VCaP (cell line): ENCODE measurements at regions not wholly inside any gene's neighbourhood (a gene's known extent, or its start where the extent isn't known, plus 50 kb on each side); places are given as distances from the start of the nearest gene placed in this dataset.

Experiments used
- H3K27ac ChIP-seq: fragments of 450-650 bp; 2 replicates; pipeline ENCODE4 v1.5.1; 2017
- TF ChIP-seq, protein P1 (sequence below): fragments of 450-650 bp; conservative IDR thresholded peaks from 2 replicates; pipeline ENCODE4 v1.5.1; 2017; ENCODE audit warnings: mild to moderate bottlenecking, moderate library complexity

GRCh38 chr9:82313697-82314096 is 325.1 kb downstream of the SPATA31D1 start:
- TF ChIP-seq, protein P1, sequence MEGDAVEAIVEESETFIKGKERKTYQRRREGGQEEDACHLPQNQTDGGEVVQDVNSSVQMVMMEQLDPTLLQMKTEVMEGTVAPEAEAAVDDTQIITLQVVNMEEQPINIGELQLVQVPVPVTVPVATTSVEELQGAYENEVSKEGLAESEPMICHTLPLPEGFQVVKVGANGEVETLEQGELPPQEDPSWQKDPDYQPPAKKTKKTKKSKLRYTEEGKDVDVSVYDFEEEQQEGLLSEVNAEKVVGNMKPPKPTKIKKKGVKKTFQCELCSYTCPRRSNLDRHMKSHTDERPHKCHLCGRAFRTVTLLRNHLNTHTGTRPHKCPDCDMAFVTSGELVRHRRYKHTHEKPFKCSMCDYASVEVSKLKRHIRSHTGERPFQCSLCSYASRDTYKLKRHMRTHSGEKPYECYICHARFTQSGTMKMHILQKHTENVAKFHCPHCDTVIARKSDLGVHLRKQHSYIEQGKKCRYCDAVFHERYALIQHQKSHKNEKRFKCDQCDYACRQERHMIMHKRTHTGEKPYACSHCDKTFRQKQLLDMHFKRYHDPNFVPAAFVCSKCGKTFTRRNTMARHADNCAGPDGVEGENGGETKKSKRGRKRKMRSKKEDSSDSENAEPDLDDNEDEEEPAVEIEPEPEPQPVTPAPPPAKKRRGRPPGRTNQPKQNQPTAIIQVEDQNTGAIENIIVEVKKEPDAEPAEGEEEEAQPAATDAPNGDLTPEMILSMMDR = no peak

GRCh38 chr9:82320566-82320965 is 332.0 kb downstream of the SPATA31D1 start:
- TF ChIP-seq, protein P1 = no peak
- no peak overlapping the region for H3K27ac ChIP-seq

More at GRCh38 chr9:82313697-82314096, 325.1 kb downstream of the SPATA31D1 start:
- no peak overlapping the region for H3K27ac ChIP-seq

- TF ChIP-seq, protein P1 = no peak
- no peak overlapping the region for H3K27ac ChIP-seq
These were observed 337.3 kb downstream of the SPATA31D1 start for GRCh38 chr9:82325907-82326306.

DNA sequence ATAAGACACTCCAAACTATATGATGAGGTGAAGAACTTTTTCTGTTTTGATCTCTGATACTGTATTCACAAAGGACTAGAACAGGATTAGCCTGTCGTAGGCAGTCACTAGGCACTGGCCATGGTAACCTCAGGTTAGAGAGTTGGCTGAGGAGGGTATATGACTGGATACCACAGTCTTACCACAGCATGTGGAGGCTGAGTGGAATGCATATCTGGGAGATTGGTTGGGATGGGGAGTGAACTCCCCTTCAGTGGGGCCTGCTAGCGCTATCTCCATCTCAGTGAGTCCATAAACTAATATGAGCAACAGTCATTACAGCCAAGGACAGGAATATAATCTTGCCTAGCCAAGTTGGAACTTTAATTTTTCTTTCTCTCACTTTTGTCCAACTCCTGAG is 339.1 kb downstream of the SPATA31D1 start:
- no peak overlapping the region for H3K27ac ChIP-seq
- TF ChIP-seq, protein P1 = no peak

DNA sequence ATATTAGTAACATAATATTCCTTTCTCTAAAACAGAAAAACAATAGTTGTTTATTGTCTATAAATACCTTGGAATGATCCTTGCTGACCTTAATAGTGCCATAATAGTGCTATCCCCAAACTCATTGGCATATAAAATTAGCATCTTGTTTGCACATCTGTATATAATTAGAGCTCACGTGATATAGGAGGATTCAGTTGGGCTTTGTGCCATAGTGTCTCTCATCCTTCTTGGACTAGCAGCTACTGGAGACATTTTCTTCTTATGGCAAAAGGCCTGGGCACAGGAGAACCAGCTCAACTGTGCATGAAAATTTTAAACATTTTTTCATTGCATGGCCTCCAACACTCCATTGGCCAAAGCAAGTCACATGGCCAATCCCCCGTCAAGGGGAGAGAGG is 342.5 kb downstream of the SPATA31D1 start:
- peak overlapping the region; percentile 71 for H3K27ac ChIP-seq
- TF ChIP-seq, protein P1 = no peak

GRCh38 chr9:82332018-82332773 is 343.6 kb downstream of the SPATA31D1 start:
- TF ChIP-seq, protein P1 = no peak
- H3K27ac ChIP-seq = peak overlapping the region; percentile 71

GRCh38 chr9:82332774-82333152 is 344.2 kb downstream of the SPATA31D1 start:
- H3K27ac ChIP-seq = peak overlapping the region; percentile 71
- TF ChIP-seq, protein P1 = no peak
